GM12892 (cell line): ENCODE measurements at regions not wholly inside any gene's neighbourhood (a gene's known extent, or its start where the extent isn't known, plus 50 kb on each side); places are given as distances from the start of the nearest gene placed in this dataset.

ENCODE experiments used
- POLR2A ChIP-seq: IDR thresholded peaks from 2 replicates; pipeline ENCODE4 v1.6.1; 2011; ENCODE audit warnings: low read depth, low read length, control low read depth
- POLR2AphosphoS5 ChIP-seq: IDR thresholded peaks from 2 replicates; pipeline ENCODE4 v1.6.1; 2011; ENCODE audit warnings: low read depth, low read length, control low read depth
- TAF1 ChIP-seq: IDR thresholded peaks from 2 replicates; pipeline ENCODE4 v1.6.1; 2011; ENCODE audit warnings: low read depth, mild to moderate bottlenecking, control low read depth, low read length, borderline replicate concordance

DNA sequence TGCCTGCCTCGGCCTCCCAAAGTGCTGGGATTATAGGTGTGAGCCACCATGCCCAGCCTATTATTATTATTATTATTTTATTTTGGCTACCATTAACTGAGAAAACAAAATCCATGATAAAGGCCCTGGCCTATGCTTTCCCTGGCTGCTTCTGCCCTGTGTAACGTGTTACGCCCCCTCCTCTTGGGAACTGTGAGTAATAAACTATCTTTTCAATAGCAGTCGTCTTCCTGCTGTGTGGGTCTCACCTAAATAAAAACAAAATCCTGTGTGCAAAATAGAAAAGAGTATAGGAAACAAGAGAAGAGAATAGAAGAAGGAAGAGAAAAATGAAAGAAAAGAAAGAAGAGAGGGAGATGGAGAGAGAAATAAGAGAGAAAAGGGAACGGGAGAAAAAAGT is 237.0 kb downstream of the MIAT start:
- TF ChIP-seq POLR2A (no peak), POLR2AphosphoS5 (no peak), TAF1 (no peak)
